ENCODE measurements at regions not wholly inside any gene's neighbourhood (a gene's known extent, or its start where the extent isn't known, plus 50 kb on each side); places are given as distances from the start of the nearest gene placed in this dataset.
A peak's percentile ranks its signal among the peaks of the same experiment; 100 is the strongest.
"Not testable (repeated sequence)": the region's sequence is repeated elsewhere in the genome, so short reads cannot be mapped to it uniquely, and the experiment has no call there.

DNA sequence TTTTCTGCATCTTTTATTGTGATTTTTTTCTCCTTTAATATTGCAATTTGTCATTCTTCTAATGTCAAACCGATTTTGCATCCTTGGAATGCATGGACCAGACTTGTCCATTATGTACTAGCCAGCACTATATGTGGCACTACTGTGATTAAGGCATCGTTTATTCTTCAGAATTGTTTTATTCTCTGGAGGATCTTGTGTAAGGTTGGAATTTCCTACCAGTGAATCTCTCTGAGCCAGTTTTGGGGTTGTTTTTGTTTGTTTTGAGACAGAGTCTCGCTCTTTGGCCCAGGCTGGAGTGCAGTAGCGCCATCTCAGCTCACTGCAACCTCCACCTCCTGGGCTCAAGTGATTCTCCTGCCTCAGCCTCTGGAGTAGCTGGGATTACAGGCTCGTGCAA, 58.5 kb downstream of the IGLL5 start:
- no peak for DNase-seq

- DNase-seq, result no peak
Observed at GRCh38 chr22:22948651-22949571, 61.3 kb downstream of the IGLL5 start.

- no peak for DNase-seq
Observed at GRCh38 chr22:22949953-22950352, 62.3 kb downstream of the IGLL5 start.

GRCh38 chr22:22951035-22951434, 63.4 kb downstream of the IGLL5 start:
- DNase-seq, result no peak

GRCh38 chr22:22952531-22953280, 65.1 kb downstream of the IGLL5 start:
- no peak for DNase-seq

DNA sequence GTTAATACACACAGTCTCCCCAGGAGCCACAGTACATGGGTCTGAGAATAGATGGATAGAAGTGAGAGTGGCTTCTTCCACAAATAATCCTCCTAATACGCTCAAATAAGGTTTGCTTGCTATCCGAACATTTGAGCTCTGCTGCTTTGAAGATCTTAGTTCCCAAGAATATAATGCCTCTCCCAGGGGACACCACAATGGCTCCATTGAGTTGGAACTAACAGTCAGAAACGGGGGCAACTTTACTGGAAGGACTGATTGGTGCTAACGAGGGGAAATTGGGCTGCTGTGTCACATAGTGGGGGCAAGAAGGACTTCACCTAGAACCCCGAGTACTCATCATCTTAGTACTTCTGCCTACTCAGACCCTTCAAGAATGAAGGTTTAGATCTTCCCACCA, 66.2 kb downstream of the IGLL5 start:
- DNase-seq, result no peak

GRCh38 chr22:22954656-22955055, 67.0 kb downstream of the IGLL5 start:
- DNase-seq, result peak in 1 of 3 experiments; percentile 0

GRCh38 chr22:22955276-22955798, 67.7 kb downstream of the IGLL5 start:
- no peak for DNase-seq

GRCh38 chr22:22955866-22956535, 68.4 kb downstream of the IGLL5 start:
- peak; percentile 10 to 66 (median 35) for DNase-seq

DNA sequence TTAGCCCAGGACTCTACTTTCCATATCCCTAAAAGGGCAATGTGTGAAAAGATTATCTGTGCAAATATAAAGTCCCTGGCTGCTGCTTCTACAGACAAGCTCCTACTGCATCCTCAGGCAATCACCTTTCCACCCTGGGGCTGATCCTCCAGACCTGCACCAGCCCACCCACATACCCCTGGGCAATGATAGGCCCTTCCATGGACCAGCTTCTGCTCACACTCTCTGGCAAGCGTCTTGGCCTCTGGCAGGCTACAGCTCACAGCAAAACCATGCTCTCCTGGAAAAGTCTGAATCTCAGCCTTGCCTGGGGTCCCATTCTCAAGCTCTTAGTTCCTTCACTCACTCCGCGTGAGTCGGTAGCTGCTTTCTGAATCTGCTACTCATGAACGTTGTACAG, 69.5 kb downstream of the IGLL5 start:
- no peak for DNase-seq

GRCh38 chr22:22958621-22959020, 71.0 kb downstream of the IGLL5 start:
- DNase-seq, result no peak

DNA sequence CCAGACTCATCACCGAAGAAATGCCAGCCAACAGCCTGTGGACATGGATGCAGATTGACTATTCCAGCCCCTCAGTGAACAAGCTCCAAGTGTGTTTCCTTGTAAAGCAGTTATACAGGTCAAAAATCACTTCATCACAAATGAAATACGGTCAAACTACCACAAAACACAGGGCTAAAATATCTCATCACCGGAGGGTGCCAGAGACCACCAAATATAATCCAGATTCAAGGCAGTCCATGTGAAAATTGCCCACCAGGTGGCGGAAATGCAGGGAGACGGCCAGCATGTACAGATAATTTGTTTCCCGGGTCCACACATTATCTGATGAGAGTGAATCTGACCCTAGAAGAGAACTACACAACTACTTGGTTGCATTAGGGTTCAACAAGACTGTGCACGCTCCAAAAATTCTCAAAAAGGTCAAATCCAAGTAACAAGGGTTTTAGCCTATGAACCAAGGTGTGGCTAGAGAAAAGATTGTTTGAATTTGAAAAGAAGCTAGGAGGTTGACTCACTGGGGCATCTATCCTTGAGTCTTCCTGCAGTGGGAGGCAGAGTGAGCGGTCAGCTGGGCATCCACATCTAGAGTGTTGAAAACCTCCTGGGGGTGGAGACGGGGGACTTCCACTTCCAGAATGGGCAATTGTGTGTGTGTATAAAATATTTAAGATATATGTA, 71.7 kb downstream of the IGLL5 start:
- peak; percentile 71 to 89 (median 72) for DNase-seq

DNA sequence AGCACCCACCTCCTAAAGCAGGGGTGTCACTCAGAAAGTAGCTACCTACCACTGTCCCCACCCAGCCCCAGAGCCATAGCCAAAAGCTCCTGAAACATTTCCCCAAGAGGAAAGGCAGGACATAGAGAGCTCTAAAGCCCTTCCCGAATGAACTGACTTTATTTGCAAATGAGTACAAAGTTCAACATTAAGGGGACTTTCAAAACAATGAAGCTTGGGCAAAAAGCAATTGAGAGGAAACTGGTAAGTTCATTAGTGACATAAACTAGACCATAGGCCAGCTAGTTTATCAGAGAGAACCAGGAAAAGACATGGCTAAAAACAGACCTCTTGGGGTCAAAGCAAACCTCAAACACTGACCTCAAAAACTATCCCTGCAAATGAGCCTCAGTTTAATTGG, 72.7 kb downstream of the IGLL5 start:
- no peak for DNase-seq

DNA sequence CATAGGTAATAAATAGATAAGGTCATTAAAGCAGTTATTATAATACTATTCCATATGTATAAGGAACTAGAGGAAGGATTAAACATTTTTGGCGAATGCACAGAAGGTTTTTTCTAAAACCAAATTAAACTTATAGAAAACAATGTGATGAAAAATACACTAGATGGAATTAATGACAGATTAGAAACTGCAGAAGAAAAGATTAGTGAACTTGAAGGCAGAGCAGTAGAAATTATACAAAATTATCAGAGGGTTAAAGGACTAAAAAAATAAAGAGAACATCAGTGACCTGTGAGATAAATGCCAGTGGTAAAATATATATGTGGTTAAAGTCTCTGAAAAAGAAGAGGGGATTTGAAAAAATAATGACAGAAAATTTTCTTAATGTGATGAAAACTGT, 74.0 kb downstream of the IGLL5 start:
- DNase-seq, result no peak

- no peak for DNase-seq
Observed at GRCh38 chr22:22968366-22968765, 80.8 kb downstream of the IGLL5 start.

DNA sequence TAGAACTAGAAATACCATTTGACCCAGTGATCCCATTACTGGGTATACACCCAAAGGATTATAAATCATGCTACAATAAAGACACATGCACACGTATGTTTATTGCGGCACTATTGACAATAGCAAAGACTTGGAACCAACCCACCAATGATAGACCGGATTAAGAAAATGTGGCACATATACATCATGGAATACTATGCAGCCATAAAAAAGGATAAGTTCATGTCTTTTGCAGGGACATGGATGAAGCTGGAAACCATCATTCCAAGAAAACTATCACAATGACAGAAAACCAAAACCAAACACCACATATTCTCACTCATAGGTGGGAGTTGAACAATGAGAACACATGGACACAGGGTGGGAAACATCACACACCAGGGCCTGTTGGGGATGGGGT, 85.0 kb downstream of the IGLL5 start:
- DNase-seq, result not testable (repeated sequence)

DNA sequence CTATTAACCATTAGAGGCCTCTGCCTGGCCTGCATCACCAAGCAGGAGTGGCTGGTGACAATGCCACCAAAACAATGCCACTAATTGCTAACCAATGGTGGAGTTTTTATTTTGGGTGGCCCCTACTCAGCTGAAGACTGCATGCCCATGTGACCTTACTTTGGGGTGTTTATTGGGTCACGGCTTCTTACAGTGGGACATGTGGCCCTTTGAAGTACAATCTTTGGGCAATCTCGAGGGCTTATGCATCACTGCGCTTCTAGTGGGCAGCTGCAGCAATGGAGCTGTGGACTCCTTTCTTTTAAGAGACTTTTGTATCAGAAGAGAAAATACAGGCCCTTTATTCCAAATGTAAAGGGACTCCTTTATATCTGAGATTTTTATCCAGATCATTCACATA, 85.7 kb downstream of the IGLL5 start:
- no peak for DNase-seq

DNA sequence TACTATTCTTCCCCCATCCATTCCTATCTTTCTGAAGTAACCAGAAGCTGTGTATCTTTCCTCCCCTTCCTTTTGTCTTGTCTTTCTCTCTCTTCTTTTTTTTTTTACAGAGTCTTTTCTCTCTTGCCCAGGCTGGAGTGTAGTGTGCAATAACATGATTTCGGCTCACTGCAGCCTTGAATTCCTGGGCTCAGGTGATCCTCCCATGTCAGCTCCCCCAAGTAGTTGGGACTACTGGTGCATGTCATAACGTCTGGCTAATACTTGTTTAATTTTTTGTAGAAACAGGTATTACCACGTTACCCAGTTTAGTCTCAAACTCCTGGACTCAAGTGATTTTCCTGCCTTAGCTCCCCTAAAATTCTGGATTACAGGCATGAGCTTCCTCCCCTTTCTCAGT, 86.5 kb downstream of the IGLL5 start:
- no peak for DNase-seq

DNA sequence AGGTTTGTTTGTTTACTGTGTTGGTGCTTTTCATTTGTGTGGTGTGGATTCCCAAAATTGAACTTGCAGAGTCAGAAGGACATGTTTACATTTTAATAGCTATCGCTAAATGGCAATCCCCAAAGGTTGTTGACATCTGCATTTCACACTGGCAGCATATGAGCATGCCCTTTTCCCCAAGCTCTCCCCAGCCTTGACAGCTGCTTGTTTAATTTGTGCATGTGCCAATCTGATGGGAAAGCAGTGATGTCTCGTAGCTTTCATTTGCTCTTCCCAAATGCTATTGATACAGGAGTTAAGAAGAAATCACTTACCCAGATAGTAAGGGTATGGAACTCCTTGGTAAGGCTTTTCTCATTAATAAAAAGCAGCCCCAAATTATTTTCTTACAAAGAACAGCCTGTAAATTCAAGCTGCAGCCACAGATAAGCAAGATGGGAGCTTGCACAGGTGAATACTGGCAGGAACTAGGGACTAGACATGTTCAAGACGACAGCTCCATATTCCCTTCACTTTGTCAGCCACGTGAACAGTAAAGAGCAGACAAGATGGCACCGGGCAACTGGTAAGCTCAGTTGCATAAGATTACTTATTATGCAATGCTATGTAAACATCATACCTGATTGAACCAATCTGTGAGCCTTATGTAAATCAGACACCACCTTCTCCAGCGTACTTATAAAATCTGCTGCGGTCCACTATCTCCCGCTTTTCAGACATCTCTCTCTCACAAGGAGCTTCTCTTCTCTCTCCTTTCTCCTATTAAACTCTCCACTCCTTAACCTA, 87.4 kb downstream of the IGLL5 start:
- DNase-seq, result peak in 2 of 3 experiments; percentile 1 to 37

DNA sequence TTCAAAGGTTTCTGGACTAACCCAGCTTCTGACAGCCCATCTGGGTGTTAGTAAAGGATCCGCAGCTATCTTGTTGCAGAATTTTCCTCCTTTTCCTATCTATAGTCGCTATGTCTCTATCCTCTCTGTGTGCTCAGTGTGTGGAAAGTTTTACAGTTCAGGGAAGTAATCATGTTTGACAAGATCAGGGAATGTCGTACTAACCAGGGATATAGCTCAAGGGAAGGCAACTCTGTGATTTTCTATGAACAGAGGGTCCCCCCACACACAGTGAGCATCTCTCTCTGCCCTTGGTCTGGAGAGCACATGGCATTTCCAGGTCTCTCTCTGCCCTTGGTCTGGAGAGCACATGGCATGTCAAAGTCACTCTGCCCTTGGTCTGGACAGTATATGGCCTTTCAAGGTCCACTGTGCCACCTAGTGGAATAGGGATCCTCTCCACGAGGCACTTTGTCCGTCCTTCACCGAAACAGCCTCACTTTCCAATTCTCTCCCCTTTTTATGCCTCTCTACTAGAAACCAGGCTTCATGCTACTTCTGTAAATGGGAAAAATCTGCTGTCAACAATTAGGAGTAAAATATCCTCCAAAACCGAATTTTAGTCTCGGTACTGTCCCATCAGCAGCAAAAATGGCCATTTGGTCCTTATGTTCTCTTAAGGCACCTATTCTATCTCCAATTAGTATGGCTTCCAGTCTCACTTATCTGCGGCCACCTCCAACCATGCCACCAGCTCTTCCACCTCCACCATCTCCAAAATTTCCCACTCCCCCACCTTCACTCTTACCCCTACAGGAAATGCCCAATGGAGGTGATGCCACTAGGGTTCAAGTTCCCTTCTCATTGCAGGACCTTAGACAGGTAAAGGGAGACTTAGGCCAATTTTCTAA, 88.7 kb downstream of the IGLL5 start:
- no peak for DNase-seq
